CD4-positive, alpha-beta T cell (primary cell): ENCODE measurements at regions not wholly inside any gene's neighbourhood (a gene's known extent, or its start where the extent isn't known, plus 50 kb on each side); places are given as distances from the start of the nearest gene placed in this dataset.

Experiments
- ATAC-seq: fragments of 200-7000 bp; cut with Tn5 transposase; one replicate; pipeline ENCODE4 v1.10.0; 2022; ENCODE audit warnings: mild to moderate bottlenecking; ENCODE audit not compliant: poor library complexity
- CTCF ChIA-PET: fragments of 350-600 bp; sonication (Branson Sonifier 250); formaldehyde crosslinking; loops from one replicate; lab custom pipeline; 2021; ENCODE audit warnings: antibody characterized with exemption, inconsistent platforms; lab: Charles Lee
- POLR2A ChIA-PET: fragments of 350-600 bp; sonication (Branson Sonifier 250); formaldehyde crosslinking; loops from one replicate; lab custom pipeline; 2021; ENCODE audit warnings: antibody characterized with exemption, inconsistent platforms; lab: Charles Lee
- DNase-seq, 14 experiments: peaks; one replicate each; pipeline ENCODE4 v3.0.0-alpha.2; 2013 to 2020; ENCODE audit warnings: mixed read lengths in 2 of 14
- H3K27ac ChIP-seq, 2 donors: one replicate each; pipeline versions ENCODE4 v1.5.1 to v1.7.0; 2013; ENCODE audit warnings: low read length in 2 of 2, low read depth in 1 of 2, mild to moderate bottlenecking in 1 of 2
- H3K27me3 ChIP-seq, 2 experiments: 1 replicate in 1 of 2; 2 replicates in 1 of 2; pipeline versions ENCODE4 v1.6.1 to v1.7.0; 2013; ENCODE audit warnings: low read length in 2 of 2, control low read depth in 1 of 2, mild to moderate bottlenecking in 1 of 2, moderate library complexity in 1 of 2; ENCODE audit not compliant: insufficient read depth in 2 of 2, control insufficient read depth in 1 of 2
- H3K36me3 ChIP-seq: one replicate; pipeline ENCODE4 v1.6.1; 2013; ENCODE audit warnings: low read length, control low read depth; ENCODE audit not compliant: insufficient read depth
- H3K4me1 ChIP-seq: one replicate; pipeline ENCODE4 v1.6.1; 2013; ENCODE audit warnings: low read length, control low read depth; ENCODE audit not compliant: insufficient read depth
- H3K4me3 ChIP-seq: one replicate; pipeline ENCODE4 v1.5.1; 2013; ENCODE audit warnings: mild to moderate bottlenecking, low read length, moderate library complexity
- H3K9me3 ChIP-seq, 2 experiments: 1 replicate in 1 of 2; 2 replicates in 1 of 2; pipeline versions ENCODE4 v1.6.1 to v1.7.0; 2013; ENCODE audit warnings: low read length in 2 of 2, mild to moderate bottlenecking in 2 of 2, control low read depth in 1 of 2, moderate library complexity in 1 of 2; ENCODE audit not compliant: control insufficient read depth in 1 of 2, insufficient read depth in 1 of 2
- H3K27ac Mint-ChIP-seq: one replicate; pipeline ENCODE4 v1.8.0; 2020; ENCODE audit warnings: mixed read lengths
- H3K27me3 Mint-ChIP-seq: one replicate; pipeline ENCODE4 v1.8.0; 2021; ENCODE audit warnings: mixed read lengths
- H3K36me3 Mint-ChIP-seq: one replicate; pipeline ENCODE4 v1.8.0; 2021; ENCODE audit warnings: low read depth, mixed read lengths
- H3K4me1 Mint-ChIP-seq: one replicate; pipeline ENCODE4 v1.8.0; 2021; ENCODE audit warnings: low read depth, mixed read lengths
- H3K4me3 Mint-ChIP-seq: one replicate; pipeline ENCODE4 v1.8.0; 2020; ENCODE audit warnings: mild to moderate bottlenecking, mixed read lengths
- H3K9me3 Mint-ChIP-seq: one replicate; pipeline ENCODE4 v1.8.0; 2020; ENCODE audit warnings: mixed read lengths
- intact Hi-C, 2 experiments: fragments of 100-400 bp; cut with DNase I in 1 of 2; cut with micrococcal nuclease in 1 of 2; formaldehyde crosslinking; loops; one replicate each; pipeline versions ENCODE4 v1.15.1 to v1.9.0; 2023 to 2025; cut with DNase I, micrococcal nuclease
- TF ChIP-seq, protein P1 (sequence below): fragments of 200-600 bp; IDR thresholded peaks from one replicate; pipeline ENCODE4 v1.8.0; 2022; ENCODE audit warnings: antibody characterized with exemption, mild to moderate bottlenecking

GRCh38 chr18:31227497-31228229 is 65.0 kb upstream of the DSC1 start:
- Histone ChIP-seq H3K4me1 (no peaks in the 10 kb centered on the region), H3K4me3 (no peak overlapping the region), H3K9me3 (no peaks in the 10 kb centered on the region), H3K36me3 (no peaks in the 10 kb centered on the region), H3K27ac (no peak overlapping the region), H3K27me3 (no peaks in the 10 kb centered on the region)
- Mint-ChIP-seq H3K27me3 (no peaks in the 10 kb centered on the region), H3K36me3 (no peaks in the 10 kb centered on the region), H3K4me3 (no peak overlapping the region), H3K4me1 (no peaks in the 10 kb centered on the region), H3K27ac (no peak overlapping the region), H3K9me3 (peaks cover 4% of the 10 kb centered on the region)
- TF ChIP-seq, protein P1, sequence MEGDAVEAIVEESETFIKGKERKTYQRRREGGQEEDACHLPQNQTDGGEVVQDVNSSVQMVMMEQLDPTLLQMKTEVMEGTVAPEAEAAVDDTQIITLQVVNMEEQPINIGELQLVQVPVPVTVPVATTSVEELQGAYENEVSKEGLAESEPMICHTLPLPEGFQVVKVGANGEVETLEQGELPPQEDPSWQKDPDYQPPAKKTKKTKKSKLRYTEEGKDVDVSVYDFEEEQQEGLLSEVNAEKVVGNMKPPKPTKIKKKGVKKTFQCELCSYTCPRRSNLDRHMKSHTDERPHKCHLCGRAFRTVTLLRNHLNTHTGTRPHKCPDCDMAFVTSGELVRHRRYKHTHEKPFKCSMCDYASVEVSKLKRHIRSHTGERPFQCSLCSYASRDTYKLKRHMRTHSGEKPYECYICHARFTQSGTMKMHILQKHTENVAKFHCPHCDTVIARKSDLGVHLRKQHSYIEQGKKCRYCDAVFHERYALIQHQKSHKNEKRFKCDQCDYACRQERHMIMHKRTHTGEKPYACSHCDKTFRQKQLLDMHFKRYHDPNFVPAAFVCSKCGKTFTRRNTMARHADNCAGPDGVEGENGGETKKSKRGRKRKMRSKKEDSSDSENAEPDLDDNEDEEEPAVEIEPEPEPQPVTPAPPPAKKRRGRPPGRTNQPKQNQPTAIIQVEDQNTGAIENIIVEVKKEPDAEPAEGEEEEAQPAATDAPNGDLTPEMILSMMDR, result no peak
- intact Hi-C loops, result no loop called here
- no peak for DNase-seq
- POLR2A ChIA-PET, result no interaction called here
- no peak for ATAC-seq
- CTCF ChIA-PET, result no interaction called here

GRCh38 chr18:31229829-31230228 is 67.2 kb upstream of the DSC1 start:
- H3K36me3 Mint-ChIP-seq, result no peaks in the 10 kb centered on the region
- no peaks in the 10 kb centered on the region for H3K4me1 Mint-ChIP-seq
- Histone ChIP-seq H3K4me3 (no peak overlapping the region), H3K27ac (no peak overlapping the region), H3K9me3 (no peaks in the 10 kb centered on the region), H3K4me1 (no peaks in the 10 kb centered on the region), H3K36me3 (no peaks in the 10 kb centered on the region), H3K27me3 (no peaks in the 10 kb centered on the region)
- no peaks in the 10 kb centered on the region for H3K27me3 Mint-ChIP-seq
- no peak overlapping the region for H3K4me3 Mint-ChIP-seq
- ChIA-PET POLR2A (no interaction called here), CTCF (no interaction called here)
- TF ChIP-seq, protein P1, result no peak
- no peak overlapping the region for H3K27ac Mint-ChIP-seq
- ATAC-seq, result no peak
- intact Hi-C loops, result no loop called here
- no peak for DNase-seq
- H3K9me3 Mint-ChIP-seq, result no peaks in the 10 kb centered on the region

- Histone ChIP-seq H3K9me3 (no peaks in the 10 kb centered on the region), H3K36me3 (no peaks in the 10 kb centered on the region), H3K4me1 (no peaks in the 10 kb centered on the region), H3K4me3 (no peak overlapping the region), H3K27me3 (no peaks in the 10 kb centered on the region), H3K27ac (no peak overlapping the region)
- intact Hi-C loops, result no loop called here
- CTCF ChIA-PET, result no interaction called here
- ATAC-seq (no peak), DNase-seq (no peak)
- Mint-ChIP-seq H3K9me3 (no peaks in the 10 kb centered on the region), H3K27me3 (no peaks in the 10 kb centered on the region), H3K27ac (no peak overlapping the region), H3K36me3 (no peaks in the 10 kb centered on the region), H3K4me3 (no peak overlapping the region), H3K4me1 (no peaks in the 10 kb centered on the region)
- POLR2A ChIA-PET, result no interaction called here
- TF ChIP-seq, protein P1, result no peak
Observed at GRCh38 chr18:31230495-31230894, 67.8 kb upstream of the DSC1 start.
